Neural cell (in vitro differentiated cells): ENCODE measurements at regions not wholly inside any gene's neighbourhood (a gene's known extent, or its start where the extent isn't known, plus 50 kb on each side); places are given as distances from the start of the nearest gene placed in this dataset.

Experiments used
- H2AFZ ChIP-seq: fragments of 200-600, 300-800 bp; sonication (generic), shearing (Covaris generic); 2 replicates; pipeline ENCODE4 v1.6.0; 2014; ENCODE audit warnings: low read depth, mild to moderate bottlenecking, antibody characterized with exemption, low read length, moderate library complexity
- H3F3A ChIP-seq: fragments of 200-600 bp; shearing (Covaris generic); 2 replicates; pipeline ENCODE4 v1.6.1; 2016; ENCODE audit warnings: mild to moderate bottlenecking, moderate library complexity, mixed read lengths, antibody characterized with exemption, low read length; ENCODE audit not compliant: insufficient read depth, poor library complexity, severe bottlenecking
- H3K27ac ChIP-seq: fragments of 200-600, 300-800 bp; sonication (generic), shearing (Covaris generic); 2 replicates; pipeline ENCODE4 v1.5.1; 2014; ENCODE audit warnings: mild to moderate bottlenecking, low read length, moderate library complexity
- H3K27me3 ChIP-seq: fragments of 300-800, 200-600 bp; sonication (generic), shearing (Covaris generic); 2 replicates; pipeline ENCODE4 v1.6.0; 2014; ENCODE audit warnings: mild to moderate bottlenecking, low read depth, low read length, moderate library complexity; ENCODE audit not compliant: insufficient read depth
- H3K36me3 ChIP-seq: fragments of 300-800, 200-600 bp; sonication (generic), shearing (Covaris generic); 2 replicates; pipeline ENCODE4 v1.5.1; 2014; ENCODE audit warnings: mild to moderate bottlenecking, antibody characterized with exemption, low read length, moderate library complexity; ENCODE audit not compliant: insufficient read depth
- H3K4me2 ChIP-seq: fragments of 300-800, 200-600 bp; sonication (generic), shearing (Covaris generic); 2 replicates; pipeline ENCODE4 v1.6.0; 2014; ENCODE audit warnings: mild to moderate bottlenecking, low read length
- H3K4me3 ChIP-seq: fragments of 300-800, 200-600 bp; sonication (generic), shearing (Covaris generic); 2 replicates; pipeline ENCODE4 v1.5.1; 2014; ENCODE audit warnings: mild to moderate bottlenecking, low read length, moderate library complexity
- H3K79me2 ChIP-seq: fragments of 200-600 bp; shearing (Covaris generic); replicated peaks from 2 replicates; pipeline ENCODE4 v1.6.0; 2014; ENCODE audit warnings: mild to moderate bottlenecking, low read length, moderate library complexity; ENCODE audit not compliant: insufficient read depth
- H3K9ac ChIP-seq: fragments of 300-800, 200-600 bp; sonication (generic), shearing (Covaris generic); 2 replicates; pipeline ENCODE4 v1.6.1; 2016; ENCODE audit warnings: mild to moderate bottlenecking, low read length, mixed read lengths
- H3K9me2 ChIP-seq: fragments of 200-600 bp; shearing (Covaris generic); 2 replicates; pipeline ENCODE4 v1.6.1; 2016; ENCODE audit warnings: mild to moderate bottlenecking, low read length, mixed read lengths; ENCODE audit not compliant: insufficient read depth
- H3K9me3 ChIP-seq: fragments of 200-600, 300-800 bp; sonication (generic), shearing (Covaris generic); 2 replicates; pipeline ENCODE4 v1.6.1; 2016; ENCODE audit warnings: mild to moderate bottlenecking, mixed run types, low read length, moderate library complexity, mixed read lengths
- H4K20me1 ChIP-seq: fragments of 200-600 bp; shearing (Covaris generic); 2 replicates; pipeline ENCODE4 v1.6.1; 2016; ENCODE audit warnings: mild to moderate bottlenecking, mixed run types; ENCODE audit not compliant: insufficient read depth
- EP300 ChIP-seq: fragments of 450-650 bp; conservative IDR thresholded peaks from 2 replicates; pipeline ENCODE4 v1.6.1; 2014; ENCODE audit warnings: antibody characterized with exemption, mild to moderate bottlenecking, moderate library complexity; ENCODE audit not compliant: poor library complexity, severe bottlenecking
- EZH2 ChIP-seq: fragments of 200-600, 300-800 bp; shearing (Covaris generic), sonication (generic); IDR thresholded peaks from 2 replicates; pipeline ENCODE4 v1.6.1; 2014; ENCODE audit warnings: antibody characterized with exemption, low read length, borderline replicate concordance, mild to moderate bottlenecking; ENCODE audit not compliant: insufficient read depth, poor library complexity, severe bottlenecking
- MXI1 ChIP-seq: fragments of 450-650 bp; conservative IDR thresholded peaks from 2 replicates; pipeline ENCODE4 v1.6.1; 2014; ENCODE audit warnings: antibody characterized with exemption, mild to moderate bottlenecking; ENCODE audit not compliant: poor library complexity, severe bottlenecking
- POLR2AphosphoS5 ChIP-seq: IDR thresholded peaks from 2 replicates; pipeline ENCODE4 v1.6.1; 2012
- RAD21 ChIP-seq: fragments of 450-650 bp; conservative IDR thresholded peaks from 2 replicates; pipeline ENCODE4 v1.6.1; 2014; ENCODE audit warnings: antibody characterized with exemption, mild to moderate bottlenecking, moderate library complexity
- SMC3 ChIP-seq: fragments of 450-650 bp; conservative IDR thresholded peaks from 2 replicates; pipeline ENCODE4 v1.6.1; 2014; ENCODE audit warnings: antibody characterized with exemption, mild to moderate bottlenecking, moderate library complexity; ENCODE audit not compliant: poor library complexity
- TAF1 ChIP-seq: IDR thresholded peaks from 2 replicates; pipeline ENCODE4 v1.6.1; 2012; ENCODE audit warnings: low read depth
- TF ChIP-seq, protein P1 (sequence below): fragments of 450-650 bp; IDR thresholded peaks from 2 replicates; pipeline ENCODE4 v1.5.1; 2014; ENCODE audit warnings: antibody characterized with exemption, mild to moderate bottlenecking, moderate library complexity; ENCODE audit not compliant: poor library complexity, severe bottlenecking
- TF ChIP-seq, protein P2 (sequence below): IDR thresholded peaks from 2 replicates; pipeline ENCODE4 v1.6.1; 2012; ENCODE audit warnings: borderline replicate concordance

DNA sequence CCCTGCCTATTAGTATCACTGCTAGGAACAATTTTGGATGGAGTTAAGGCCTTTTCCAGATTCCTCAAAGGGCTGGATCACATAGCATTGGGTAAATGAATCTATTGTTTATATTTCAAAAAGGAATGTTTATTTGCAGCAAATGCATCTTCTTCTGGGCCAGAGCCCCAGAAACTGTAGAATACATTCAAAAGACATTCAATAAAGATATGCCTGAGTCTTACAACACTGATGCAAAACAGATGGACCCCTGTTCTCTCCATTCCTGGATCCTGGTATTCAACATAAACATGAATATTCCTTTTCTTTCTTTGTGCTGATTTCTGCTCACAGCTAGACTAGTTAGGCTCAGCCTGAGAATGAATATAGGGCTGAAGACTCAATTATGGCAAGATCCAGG is 227.2 kb upstream of the KLHL29 start:
- no peaks in the 10 kb centered on the region for H3K36me3 ChIP-seq
- H4K20me1 ChIP-seq, result no peaks in the 10 kb centered on the region
- H3K4me2 ChIP-seq, result no peak overlapping the region
- H3K27me3 ChIP-seq, result no peaks in the 10 kb centered on the region
- no peak overlapping the region for H2AFZ ChIP-seq
- no peak overlapping the region for H3K4me3 ChIP-seq
- H3K79me2 ChIP-seq, result no peaks in the 10 kb centered on the region
- no peak for TF ChIP-seq TAF1
- TF ChIP-seq MXI1, result no peak
- no peak for TF ChIP-seq RAD21
- TF ChIP-seq, protein P1, sequence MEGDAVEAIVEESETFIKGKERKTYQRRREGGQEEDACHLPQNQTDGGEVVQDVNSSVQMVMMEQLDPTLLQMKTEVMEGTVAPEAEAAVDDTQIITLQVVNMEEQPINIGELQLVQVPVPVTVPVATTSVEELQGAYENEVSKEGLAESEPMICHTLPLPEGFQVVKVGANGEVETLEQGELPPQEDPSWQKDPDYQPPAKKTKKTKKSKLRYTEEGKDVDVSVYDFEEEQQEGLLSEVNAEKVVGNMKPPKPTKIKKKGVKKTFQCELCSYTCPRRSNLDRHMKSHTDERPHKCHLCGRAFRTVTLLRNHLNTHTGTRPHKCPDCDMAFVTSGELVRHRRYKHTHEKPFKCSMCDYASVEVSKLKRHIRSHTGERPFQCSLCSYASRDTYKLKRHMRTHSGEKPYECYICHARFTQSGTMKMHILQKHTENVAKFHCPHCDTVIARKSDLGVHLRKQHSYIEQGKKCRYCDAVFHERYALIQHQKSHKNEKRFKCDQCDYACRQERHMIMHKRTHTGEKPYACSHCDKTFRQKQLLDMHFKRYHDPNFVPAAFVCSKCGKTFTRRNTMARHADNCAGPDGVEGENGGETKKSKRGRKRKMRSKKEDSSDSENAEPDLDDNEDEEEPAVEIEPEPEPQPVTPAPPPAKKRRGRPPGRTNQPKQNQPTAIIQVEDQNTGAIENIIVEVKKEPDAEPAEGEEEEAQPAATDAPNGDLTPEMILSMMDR, result no peak
- TF ChIP-seq, protein P2, sequence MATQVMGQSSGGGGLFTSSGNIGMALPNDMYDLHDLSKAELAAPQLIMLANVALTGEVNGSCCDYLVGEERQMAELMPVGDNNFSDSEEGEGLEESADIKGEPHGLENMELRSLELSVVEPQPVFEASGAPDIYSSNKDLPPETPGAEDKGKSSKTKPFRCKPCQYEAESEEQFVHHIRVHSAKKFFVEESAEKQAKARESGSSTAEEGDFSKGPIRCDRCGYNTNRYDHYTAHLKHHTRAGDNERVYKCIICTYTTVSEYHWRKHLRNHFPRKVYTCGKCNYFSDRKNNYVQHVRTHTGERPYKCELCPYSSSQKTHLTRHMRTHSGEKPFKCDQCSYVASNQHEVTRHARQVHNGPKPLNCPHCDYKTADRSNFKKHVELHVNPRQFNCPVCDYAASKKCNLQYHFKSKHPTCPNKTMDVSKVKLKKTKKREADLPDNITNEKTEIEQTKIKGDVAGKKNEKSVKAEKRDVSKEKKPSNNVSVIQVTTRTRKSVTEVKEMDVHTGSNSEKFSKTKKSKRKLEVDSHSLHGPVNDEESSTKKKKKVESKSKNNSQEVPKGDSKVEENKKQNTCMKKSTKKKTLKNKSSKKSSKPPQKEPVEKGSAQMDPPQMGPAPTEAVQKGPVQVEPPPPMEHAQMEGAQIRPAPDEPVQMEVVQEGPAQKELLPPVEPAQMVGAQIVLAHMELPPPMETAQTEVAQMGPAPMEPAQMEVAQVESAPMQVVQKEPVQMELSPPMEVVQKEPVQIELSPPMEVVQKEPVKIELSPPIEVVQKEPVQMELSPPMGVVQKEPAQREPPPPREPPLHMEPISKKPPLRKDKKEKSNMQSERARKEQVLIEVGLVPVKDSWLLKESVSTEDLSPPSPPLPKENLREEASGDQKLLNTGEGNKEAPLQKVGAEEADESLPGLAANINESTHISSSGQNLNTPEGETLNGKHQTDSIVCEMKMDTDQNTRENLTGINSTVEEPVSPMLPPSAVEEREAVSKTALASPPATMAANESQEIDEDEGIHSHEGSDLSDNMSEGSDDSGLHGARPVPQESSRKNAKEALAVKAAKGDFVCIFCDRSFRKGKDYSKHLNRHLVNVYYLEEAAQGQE, result no peak
- TF ChIP-seq EP300, result no peak
- no peak for TF ChIP-seq SMC3
- TF ChIP-seq EZH2, result no peak
- TF ChIP-seq POLR2AphosphoS5, result no peak
- H3K9me3 ChIP-seq, result no peaks in the 10 kb centered on the region
- H3F3A ChIP-seq, result no peaks in the 10 kb centered on the region
- no peak overlapping the region for H3K27ac ChIP-seq
- no peaks in the 10 kb centered on the region for H3K9me2 ChIP-seq
- no peak overlapping the region for H3K9ac ChIP-seq

DNA sequence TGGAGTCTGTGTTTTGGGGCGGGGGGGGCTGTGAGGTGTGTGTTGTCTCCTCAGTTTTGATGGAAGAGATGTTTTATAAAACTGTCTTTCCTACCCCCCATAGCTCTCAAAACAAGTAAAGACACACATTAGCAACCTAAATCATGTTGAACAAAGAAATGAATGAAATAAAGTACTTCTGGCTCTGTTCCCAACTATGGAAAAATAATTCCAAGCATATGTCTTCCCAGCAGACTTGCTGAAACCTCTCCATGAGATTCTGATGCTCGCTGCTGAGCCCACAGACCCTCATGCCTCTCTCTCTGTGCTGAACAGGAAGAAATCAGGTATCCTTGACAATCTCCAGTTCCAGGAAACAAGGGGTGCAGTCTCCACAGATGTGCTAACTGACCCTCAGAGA is 226.7 kb upstream of the KLHL29 start:
- H3K4me3 ChIP-seq, result no peak overlapping the region
- H3K36me3 ChIP-seq, result no peaks in the 10 kb centered on the region
- no peak overlapping the region for H3K9ac ChIP-seq
- no peaks in the 10 kb centered on the region for H3K9me3 ChIP-seq
- H3F3A ChIP-seq, result no peaks in the 10 kb centered on the region
- no peaks in the 10 kb centered on the region for H3K79me2 ChIP-seq
- H3K27ac ChIP-seq, result no peak overlapping the region
- no peak overlapping the region for H3K4me2 ChIP-seq
- no peak overlapping the region for H2AFZ ChIP-seq
- H3K27me3 ChIP-seq, result no peaks in the 10 kb centered on the region
- TF ChIP-seq RAD21 (no peak), TAF1 (no peak), EP300 (no peak), SMC3 (no peak), MXI1 (no peak)
- TF ChIP-seq, protein P1, result no peak
- TF ChIP-seq, protein P2, result no peak
- no peaks in the 10 kb centered on the region for H4K20me1 ChIP-seq
- no peaks in the 10 kb centered on the region for H3K9me2 ChIP-seq
